Nephron (organoid): ENCODE measurements at regions not wholly inside any gene's neighbourhood (a gene's known extent, or its start where the extent isn't known, plus 50 kb on each side); places are given as distances from the start of the nearest gene placed in this dataset.

Source experiments
- H3K27ac Mint-ChIP-seq, 3 experiments: 2 replicates each; pipeline ENCODE4 v1.8.0; 2020; ENCODE audit warnings: mixed read lengths in 3 of 3, mild to moderate bottlenecking in 2 of 3, moderate library complexity in 1 of 3
- H3K27me3 Mint-ChIP-seq: 2 replicates; pipeline ENCODE4 v1.8.0; 2021; ENCODE audit warnings: low read depth, mild to moderate bottlenecking, moderate library complexity, mixed read lengths
- H3K36me3 Mint-ChIP-seq: 2 replicates; pipeline ENCODE4 v1.8.0; 2020; ENCODE audit warnings: low read depth, mixed read lengths
- H3K4me1 Mint-ChIP-seq: 2 replicates; pipeline ENCODE4 v1.8.0; 2020; ENCODE audit warnings: mixed read lengths
- H3K4me3 Mint-ChIP-seq, 3 experiments: 2 replicates each; pipeline ENCODE4 v1.8.0; 2020; ENCODE audit warnings: mild to moderate bottlenecking in 3 of 3, mixed read lengths in 3 of 3, moderate library complexity in 2 of 3
- H3K9me3 Mint-ChIP-seq: 2 replicates; pipeline ENCODE4 v1.8.0; 2020; ENCODE audit warnings: mixed read lengths
- CTCF ChIP-seq, 3 experiments: fragments of 200-600 bp; sonication (generic); IDR thresholded peaks; one replicate each; pipeline ENCODE4 v1.5.0; 2021; ENCODE audit warnings: antibody characterized with exemption in 3 of 3; ENCODE audit not compliant: unreplicated experiment in 3 of 3

GRCh38 chr6:12645941-12646340 lies 70.6 kb upstream of the PHACTR1 start:
- peaks cover 31% of the 10 kb centered on the region for H3K9me3 Mint-ChIP-seq
- H3K4me1 Mint-ChIP-seq, result no peaks in the 10 kb centered on the region
- H3K27me3 Mint-ChIP-seq, result peaks cover 4% of the 10 kb centered on the region
- no peak overlapping the region for H3K4me3 Mint-ChIP-seq
- no peak overlapping the region for H3K27ac Mint-ChIP-seq
- H3K36me3 Mint-ChIP-seq, result no peaks in the 10 kb centered on the region
- no peak for TF ChIP-seq CTCF (IDR thresholded peaks at IDR 0.05; ENCODE audit: unreplicated experiment in 3 of 3)

GRCh38 chr6:12648171-12648570 lies 68.4 kb upstream of the PHACTR1 start:
- H3K4me1 Mint-ChIP-seq, result no peaks in the 10 kb centered on the region
- H3K9me3 Mint-ChIP-seq, result peaks cover 18% of the 10 kb centered on the region
- peaks cover 4% of the 10 kb centered on the region for H3K27me3 Mint-ChIP-seq
- H3K4me3 Mint-ChIP-seq, result no peak overlapping the region
- no peak for TF ChIP-seq CTCF (IDR thresholded peaks at IDR 0.05; ENCODE audit: unreplicated experiment in 3 of 3)
- H3K27ac Mint-ChIP-seq, result no peak overlapping the region
- H3K36me3 Mint-ChIP-seq, result no peaks in the 10 kb centered on the region

- H3K4me1 Mint-ChIP-seq, result peaks cover 5% of the 10 kb centered on the region
- H3K27ac Mint-ChIP-seq, result no peak overlapping the region
- no peak for TF ChIP-seq CTCF (IDR thresholded peaks at IDR 0.05; ENCODE audit: unreplicated experiment in 3 of 3)
- no peaks in the 10 kb centered on the region for H3K36me3 Mint-ChIP-seq
- peaks cover 12% of the 10 kb centered on the region for H3K9me3 Mint-ChIP-seq
- no peak overlapping the region for H3K4me3 Mint-ChIP-seq
- peaks cover 4% of the 10 kb centered on the region for H3K27me3 Mint-ChIP-seq
Observed at GRCh38 chr6:12649325-12649724, 67.2 kb upstream of the PHACTR1 start.

GRCh38 chr6:12653486-12653885 lies 63.1 kb upstream of the PHACTR1 start:
- H3K36me3 Mint-ChIP-seq, result no peaks in the 10 kb centered on the region
- H3K4me3 Mint-ChIP-seq, result no peak overlapping the region
- no peaks in the 10 kb centered on the region for H3K27me3 Mint-ChIP-seq
- TF ChIP-seq CTCF (IDR thresholded peaks at IDR 0.05; ENCODE audit: unreplicated experiment in 3 of 3), result no peak
- no peak overlapping the region for H3K27ac Mint-ChIP-seq
- peaks cover 7% of the 10 kb centered on the region for H3K9me3 Mint-ChIP-seq
- H3K4me1 Mint-ChIP-seq, result peaks cover 11% of the 10 kb centered on the region

GRCh38 chr6:12654107-12654506 lies 62.5 kb upstream of the PHACTR1 start:
- no peaks in the 10 kb centered on the region for H3K27me3 Mint-ChIP-seq
- H3K27ac Mint-ChIP-seq, result no peak overlapping the region
- no peaks in the 10 kb centered on the region for H3K36me3 Mint-ChIP-seq
- peaks cover 7% of the 10 kb centered on the region for H3K9me3 Mint-ChIP-seq
- no peak overlapping the region for H3K4me3 Mint-ChIP-seq
- TF ChIP-seq CTCF (IDR thresholded peaks at IDR 0.05; ENCODE audit: unreplicated experiment in 3 of 3), result no peak
- peaks cover 11% of the 10 kb centered on the region for H3K4me1 Mint-ChIP-seq

DNA sequence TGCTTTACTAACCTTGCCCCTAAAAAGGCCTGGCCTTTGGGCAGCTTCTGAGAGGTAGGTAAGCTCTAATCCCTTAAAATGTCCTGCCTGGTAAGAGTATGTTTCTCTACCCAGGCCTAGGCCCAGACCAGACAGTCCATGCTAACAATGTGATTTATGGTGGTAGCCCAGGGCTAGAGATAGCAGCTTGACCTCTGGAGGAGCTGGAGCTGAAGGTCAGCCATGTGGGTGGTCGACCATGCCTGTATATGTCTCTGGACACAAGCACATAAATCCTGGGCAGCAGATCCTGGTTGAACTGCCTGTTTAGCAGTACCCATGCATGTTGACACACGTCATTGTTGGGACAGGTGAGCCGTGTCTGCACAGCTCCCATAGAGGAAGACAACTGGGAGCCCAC lies 62.1 kb upstream of the PHACTR1 start:
- Mint-ChIP-seq H3K4me1 (peaks cover 11% of the 10 kb centered on the region), H3K36me3 (no peaks in the 10 kb centered on the region), H3K9me3 (peaks cover 5% of the 10 kb centered on the region), H3K4me3 (no peak overlapping the region), H3K27ac (no peak overlapping the region), H3K27me3 (no peaks in the 10 kb centered on the region)
- TF ChIP-seq CTCF (IDR thresholded peaks at IDR 0.05; ENCODE audit: unreplicated experiment in 3 of 3), result no peak
